Cardiac muscle cell (in vitro differentiated cells and primary cell): ENCODE measurements at regions not wholly inside any gene's neighbourhood (a gene's known extent, or its start where the extent isn't known, plus 50 kb on each side); places are given as distances from the start of the nearest gene placed in this dataset.
A peak's percentile ranks its signal among the peaks of the same experiment; 100 is the strongest.

ENCODE experiments used
- DNase-seq, 2 donors: peaks; one replicate each; pipeline versions ENCODE4 v3.0.0 to v3.0.0-alpha.2; 2010 to 2017; ENCODE audit warnings: low read depth in 1 of 2, low spot score in 1 of 2
- H3K27ac ChIP-seq: fragments of 200-600 bp; sonication (generic); 2 replicates; pipeline ENCODE4 v1.5.1; 2016
- H3K27me3 ChIP-seq: fragments of 200-600 bp; sonication (generic); 2 replicates; pipeline ENCODE4 v1.6.0; 2016; ENCODE audit warnings: control low read depth
- H3K36me3 ChIP-seq: fragments of 200-600 bp; sonication (generic); 2 replicates; pipeline ENCODE4 v1.5.1; 2016; ENCODE audit warnings: control low read depth
- H3K4me1 ChIP-seq: fragments of 200-600 bp; sonication (generic); 2 replicates; pipeline ENCODE4 v1.8.1; 2017; ENCODE audit warnings: low read depth, mild to moderate bottlenecking, mixed run types
- H3K4me3 ChIP-seq: fragments of 200-600 bp; sonication (generic); 2 replicates; pipeline ENCODE4 v1.5.1; 2016; ENCODE audit warnings: mild to moderate bottlenecking
- H3K9me3 ChIP-seq: fragments of 200-600 bp; sonication (generic); 2 replicates; pipeline ENCODE4 v1.5.1; 2017; ENCODE audit warnings: low read depth, mild to moderate bottlenecking, control low read depth
- TF ChIP-seq, protein P1 (sequence below): IDR thresholded peaks from 2 replicates; pipeline ENCODE4 v1.5.1; 2012; ENCODE audit warnings: low read depth, mild to moderate bottlenecking, low read length

DNA sequence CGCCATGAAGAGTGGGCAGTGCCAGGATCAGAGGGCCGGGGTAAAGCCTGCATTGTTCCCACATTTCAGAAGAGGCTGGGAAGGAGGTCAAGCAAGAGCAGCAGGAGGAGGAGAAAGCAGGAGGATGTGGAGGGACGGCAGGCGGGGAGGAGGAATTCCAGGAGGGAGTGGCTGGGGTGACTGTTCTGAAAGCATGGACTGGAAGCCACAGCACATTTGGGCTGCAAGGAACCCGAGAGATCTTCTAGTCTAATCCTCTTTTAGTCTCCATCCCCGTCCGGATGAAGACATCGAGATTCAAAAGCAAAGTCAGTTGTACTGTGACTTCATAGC lies 76.9 kb downstream of the FAM50B start:
- Histone ChIP-seq H3K9me3 (no peaks in the 10 kb centered on the region), H3K4me1 (peaks cover 25% of the 10 kb centered on the region), H3K4me3 (no peak overlapping the region), H3K36me3 (no peaks in the 10 kb centered on the region), H3K27ac (no peak overlapping the region), H3K27me3 (no peaks in the 10 kb centered on the region)
- DNase-seq, result peak in 1 of 2 donors; percentile 61
- TF ChIP-seq, protein P1, sequence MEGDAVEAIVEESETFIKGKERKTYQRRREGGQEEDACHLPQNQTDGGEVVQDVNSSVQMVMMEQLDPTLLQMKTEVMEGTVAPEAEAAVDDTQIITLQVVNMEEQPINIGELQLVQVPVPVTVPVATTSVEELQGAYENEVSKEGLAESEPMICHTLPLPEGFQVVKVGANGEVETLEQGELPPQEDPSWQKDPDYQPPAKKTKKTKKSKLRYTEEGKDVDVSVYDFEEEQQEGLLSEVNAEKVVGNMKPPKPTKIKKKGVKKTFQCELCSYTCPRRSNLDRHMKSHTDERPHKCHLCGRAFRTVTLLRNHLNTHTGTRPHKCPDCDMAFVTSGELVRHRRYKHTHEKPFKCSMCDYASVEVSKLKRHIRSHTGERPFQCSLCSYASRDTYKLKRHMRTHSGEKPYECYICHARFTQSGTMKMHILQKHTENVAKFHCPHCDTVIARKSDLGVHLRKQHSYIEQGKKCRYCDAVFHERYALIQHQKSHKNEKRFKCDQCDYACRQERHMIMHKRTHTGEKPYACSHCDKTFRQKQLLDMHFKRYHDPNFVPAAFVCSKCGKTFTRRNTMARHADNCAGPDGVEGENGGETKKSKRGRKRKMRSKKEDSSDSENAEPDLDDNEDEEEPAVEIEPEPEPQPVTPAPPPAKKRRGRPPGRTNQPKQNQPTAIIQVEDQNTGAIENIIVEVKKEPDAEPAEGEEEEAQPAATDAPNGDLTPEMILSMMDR, result no peak

DNA sequence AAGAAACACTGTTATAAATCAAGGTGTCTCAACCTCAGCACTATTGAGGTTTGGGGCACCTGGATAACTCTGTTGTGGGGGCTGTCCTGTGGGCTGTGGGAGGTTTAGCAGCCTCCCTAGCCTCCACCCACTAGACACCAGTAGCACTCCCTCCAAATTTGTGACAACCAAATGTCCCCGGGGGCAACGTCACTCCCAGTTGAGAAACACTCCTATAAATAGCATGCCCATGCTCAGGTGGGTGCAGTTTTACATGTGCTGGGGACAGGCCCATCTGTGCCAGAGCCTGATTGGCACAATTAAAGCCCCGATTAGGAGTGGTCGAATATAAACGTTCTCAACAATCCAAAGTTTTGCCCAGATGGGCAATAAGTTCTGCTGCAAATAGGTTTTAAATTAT lies 78.9 kb downstream of the FAM50B start:
- TF ChIP-seq, protein P1, result no peak
- no peaks in the 10 kb centered on the region for H3K9me3 ChIP-seq
- H3K27me3 ChIP-seq, result no peaks in the 10 kb centered on the region
- DNase-seq, result no peak
- no peak overlapping the region for H3K27ac ChIP-seq
- H3K4me3 ChIP-seq, result no peak overlapping the region
- no peaks in the 10 kb centered on the region for H3K36me3 ChIP-seq
- H3K4me1 ChIP-seq, result peaks cover 25% of the 10 kb centered on the region

DNA sequence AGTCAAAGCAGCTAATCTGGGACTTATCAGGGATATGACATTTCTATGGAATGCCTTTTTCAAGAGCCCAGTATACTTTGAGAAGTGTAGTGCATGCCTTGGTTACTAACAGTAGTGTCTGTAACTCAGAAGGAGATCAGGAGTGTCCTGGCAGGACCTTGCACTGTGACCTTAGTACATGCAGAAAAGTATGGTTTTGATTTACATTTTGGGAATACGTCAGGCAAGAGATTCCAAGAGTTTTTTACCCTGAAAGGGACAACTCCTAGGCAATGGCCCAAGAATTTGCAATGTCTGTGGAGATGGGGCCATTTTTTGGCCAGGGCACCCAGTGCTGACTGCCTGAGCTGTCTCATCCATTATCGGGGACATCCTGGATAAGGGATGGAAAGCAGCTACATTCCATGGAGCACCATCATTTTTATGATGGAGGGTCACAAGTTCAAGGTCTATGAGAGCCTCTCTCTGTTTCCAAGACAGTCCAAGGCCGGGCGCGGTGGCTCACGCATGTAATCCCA lies 80.2 kb downstream of the FAM50B start:
- Histone ChIP-seq H3K4me1 (peaks cover 17% of the 10 kb centered on the region), H3K36me3 (no peaks in the 10 kb centered on the region), H3K4me3 (no peak overlapping the region), H3K9me3 (no peaks in the 10 kb centered on the region), H3K27ac (no peak overlapping the region), H3K27me3 (no peaks in the 10 kb centered on the region)
- peak in 1 of 2 donors; percentile 81 for DNase-seq
- TF ChIP-seq, protein P1, result no peak

DNA sequence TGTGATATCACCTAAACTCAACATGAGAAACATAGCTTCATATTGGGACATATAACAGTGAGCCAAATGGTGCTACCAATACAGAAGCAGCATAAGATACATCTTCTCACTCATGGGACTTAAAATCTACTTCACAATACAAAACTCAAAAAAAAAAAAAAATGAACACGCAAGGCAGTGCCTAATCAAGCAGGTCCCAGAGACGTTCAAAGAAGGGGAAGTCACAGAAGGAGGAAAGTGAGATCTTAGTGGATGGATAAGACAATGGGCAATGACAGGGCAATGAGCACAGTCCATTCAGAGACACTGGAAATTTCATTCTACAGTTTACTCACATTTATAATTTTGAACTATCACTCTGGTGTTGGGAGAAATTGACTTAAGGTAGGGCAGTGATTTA lies 88.3 kb downstream of the FAM50B start:
- Histone ChIP-seq H3K4me3 (no peak overlapping the region), H3K9me3 (no peaks in the 10 kb centered on the region), H3K27ac (no peak overlapping the region), H3K4me1 (peaks cover 8% of the 10 kb centered on the region), H3K27me3 (no peaks in the 10 kb centered on the region), H3K36me3 (no peaks in the 10 kb centered on the region)
- DNase-seq, result no peak
- TF ChIP-seq, protein P1, result no peak

DNA sequence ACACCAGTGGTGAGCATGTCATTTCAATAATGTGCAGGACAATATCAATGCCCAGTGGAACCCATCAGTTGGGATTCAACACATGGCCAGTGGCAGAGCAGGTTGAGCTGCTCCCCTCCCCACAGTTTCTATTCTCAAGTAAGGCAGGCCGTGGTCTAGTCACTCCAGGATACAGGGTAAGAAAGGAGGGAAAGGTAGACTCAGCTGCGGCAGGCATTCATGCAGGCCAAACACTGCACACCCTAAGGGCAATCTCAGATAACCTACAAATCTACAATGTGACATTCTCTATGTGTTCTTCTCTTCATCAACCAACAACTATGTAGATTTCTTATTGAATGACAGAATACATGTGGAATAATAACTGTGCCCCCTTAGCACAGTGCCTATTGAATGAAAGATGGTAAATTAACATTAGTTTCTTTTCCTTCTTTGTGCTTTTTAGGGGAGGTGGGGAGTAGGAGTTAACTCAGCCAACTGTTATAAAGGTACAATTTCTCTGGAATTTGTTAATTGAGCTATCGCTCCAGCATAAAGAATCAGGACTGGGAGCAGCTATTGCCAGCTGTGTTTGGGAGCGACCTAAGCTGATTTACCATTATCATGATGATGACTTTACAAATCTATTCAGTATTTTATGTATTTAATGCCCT lies 89.7 kb downstream of the FAM50B start:
- TF ChIP-seq, protein P1, result no peak
- Histone ChIP-seq H3K36me3 (no peaks in the 10 kb centered on the region), H3K4me3 (no peak overlapping the region), H3K4me1 (peaks cover 8% of the 10 kb centered on the region), H3K27ac (no peak overlapping the region), H3K27me3 (no peaks in the 10 kb centered on the region), H3K9me3 (no peaks in the 10 kb centered on the region)
- no peak for DNase-seq
